NCI-H2171 (cell line): ENCODE measurements at regions not wholly inside any gene's neighbourhood (a gene's known extent, or its start where the extent isn't known, plus 50 kb on each side); places are given as distances from the start of the nearest gene placed in this dataset.
"Not testable (repeated sequence)": the region's sequence is repeated elsewhere in the genome, so short reads cannot be mapped to it uniquely, and the experiment has no call there.

Experiments used
- DNase-seq: peaks from one replicate; lab custom pipeline; 2025; lab: John Stamatoyannopoulos, UW

DNA sequence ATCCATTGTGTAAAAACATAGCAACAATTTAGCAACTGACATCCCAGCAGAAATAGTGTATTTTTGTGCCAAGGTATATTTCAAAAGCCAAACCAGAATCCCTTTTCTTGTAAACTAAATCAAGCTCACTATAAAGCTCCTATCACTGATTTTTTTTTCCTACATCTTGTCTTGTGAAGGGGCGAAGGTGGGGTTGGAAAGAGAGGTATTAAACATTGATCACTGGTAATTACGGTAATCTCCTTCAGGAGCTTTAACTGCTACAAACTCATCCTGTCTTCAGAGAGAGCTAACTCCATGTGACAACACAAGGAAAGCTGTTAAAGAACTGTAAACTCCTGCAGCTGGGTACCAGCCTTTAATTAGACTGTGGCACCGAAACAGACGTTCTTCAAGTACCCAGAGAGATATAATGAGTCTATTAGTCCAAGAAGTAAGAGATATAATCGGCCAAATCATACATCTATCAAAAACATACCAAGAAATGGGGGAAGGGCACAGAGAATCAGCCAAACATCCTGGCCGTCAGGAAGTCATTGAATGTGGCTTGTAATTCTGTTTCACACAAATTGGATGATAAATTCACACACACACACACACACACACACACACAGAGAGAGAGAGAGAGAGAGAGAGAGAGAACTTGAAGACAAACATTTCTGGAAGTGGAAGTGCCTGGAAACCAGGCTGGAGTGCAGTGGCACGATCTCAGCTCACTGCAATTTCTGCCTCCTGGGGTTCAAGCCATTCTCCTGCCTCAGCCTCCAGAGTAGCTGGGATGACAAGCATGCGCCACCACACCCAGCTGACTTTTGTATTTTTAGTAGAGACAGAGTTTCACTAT, 111.9 kb upstream of the PPARGC1A start:
- DNase-seq, result no peak

- no peak for DNase-seq
These were observed 110.6 kb upstream of the PPARGC1A start for GRCh38 chr4:24000470-24000831.

DNA sequence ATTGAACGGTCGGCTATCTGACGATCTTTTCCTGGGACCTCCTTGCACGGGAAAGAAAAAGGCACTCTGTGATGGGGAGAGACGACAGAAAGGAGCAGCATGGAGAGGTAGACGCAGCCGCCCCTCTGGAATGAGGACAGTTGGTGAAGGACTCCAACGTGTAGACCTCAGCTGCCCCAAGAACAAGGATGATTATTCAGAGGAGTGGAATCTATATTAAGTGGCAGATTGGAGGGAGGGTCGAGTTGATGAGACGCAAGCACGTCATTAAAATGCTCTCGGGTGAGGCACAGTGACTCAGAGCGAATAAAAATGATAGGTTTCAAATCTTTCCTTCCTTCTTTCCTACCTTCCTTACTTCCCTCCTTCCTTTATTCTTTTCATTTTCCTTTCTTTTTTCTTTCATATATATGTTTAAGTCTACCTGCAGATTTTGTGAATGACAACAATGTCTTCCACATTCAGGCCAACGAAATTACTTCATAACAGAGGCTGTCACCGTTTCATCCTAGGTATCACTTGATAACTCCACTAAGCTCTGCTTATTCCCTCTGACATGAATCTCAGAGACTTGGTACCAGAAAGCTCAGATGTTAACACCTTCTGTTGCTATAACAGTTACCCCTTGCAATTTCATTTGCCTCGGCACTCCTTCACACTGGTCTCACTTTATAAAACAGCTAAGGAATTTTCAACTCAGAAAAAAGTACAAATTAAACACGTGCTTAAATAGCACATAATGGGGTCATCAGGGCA, 110.0 kb upstream of the PPARGC1A start:
- DNase-seq, result no peak

DNA sequence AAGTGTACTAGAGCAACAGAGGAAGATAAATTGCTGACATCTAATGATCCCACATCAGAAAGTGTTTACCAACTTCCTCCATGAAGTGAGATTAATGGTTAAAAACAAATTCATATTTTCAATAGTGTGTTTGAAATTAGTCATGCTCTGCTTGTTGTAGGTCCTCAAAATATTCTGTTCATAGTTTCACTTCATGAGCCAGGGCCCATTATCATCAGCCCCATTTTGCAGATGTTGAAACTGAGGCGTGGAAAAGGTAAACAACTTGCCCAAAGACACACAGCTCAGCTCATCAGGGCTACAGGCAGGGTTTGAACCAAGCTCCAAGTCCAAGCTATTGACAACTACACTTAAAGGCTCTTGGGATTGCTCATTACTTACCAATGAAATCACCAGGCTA, 103.5 kb upstream of the PPARGC1A start:
- no peak for DNase-seq

DNA sequence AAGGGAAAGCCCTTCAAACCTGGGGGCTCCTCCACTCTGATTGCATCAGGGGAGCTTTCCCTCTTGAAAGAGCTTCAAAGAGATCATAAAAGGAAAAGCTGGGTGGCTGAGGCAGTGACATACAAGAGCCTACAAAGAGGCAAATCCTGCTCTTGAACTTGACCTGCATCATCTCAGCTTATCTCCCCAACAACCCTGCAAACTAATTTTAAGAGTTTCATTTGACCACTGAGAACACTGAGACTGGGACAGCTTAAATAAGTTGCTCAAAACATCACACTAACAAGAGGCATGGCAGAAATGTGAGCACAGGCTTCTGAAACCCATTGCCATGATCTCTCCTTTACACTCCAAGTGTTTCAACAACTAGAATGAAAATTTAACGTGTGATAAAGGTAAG, 101.6 kb upstream of the PPARGC1A start:
- no peak for DNase-seq

DNA sequence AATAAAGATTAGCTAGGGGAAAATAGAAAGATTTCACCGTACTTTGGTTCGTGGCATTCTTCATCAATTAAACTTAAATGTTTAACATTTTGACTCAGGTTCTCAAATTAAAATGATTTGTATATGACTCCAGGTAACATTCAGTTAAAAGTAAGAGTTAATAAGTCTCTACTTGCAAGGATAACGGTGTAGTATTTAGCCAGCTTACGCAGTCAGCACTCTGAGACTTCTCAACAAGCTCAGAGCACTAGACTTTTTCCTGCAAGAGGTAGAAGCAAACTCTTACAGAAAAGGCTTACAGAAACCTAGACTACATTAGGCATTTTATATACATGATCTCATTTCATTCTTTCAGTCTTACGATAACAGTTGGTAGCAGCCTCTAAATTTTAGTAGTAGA, 96.4 kb upstream of the PPARGC1A start:
- DNase-seq, result no peak

DNA sequence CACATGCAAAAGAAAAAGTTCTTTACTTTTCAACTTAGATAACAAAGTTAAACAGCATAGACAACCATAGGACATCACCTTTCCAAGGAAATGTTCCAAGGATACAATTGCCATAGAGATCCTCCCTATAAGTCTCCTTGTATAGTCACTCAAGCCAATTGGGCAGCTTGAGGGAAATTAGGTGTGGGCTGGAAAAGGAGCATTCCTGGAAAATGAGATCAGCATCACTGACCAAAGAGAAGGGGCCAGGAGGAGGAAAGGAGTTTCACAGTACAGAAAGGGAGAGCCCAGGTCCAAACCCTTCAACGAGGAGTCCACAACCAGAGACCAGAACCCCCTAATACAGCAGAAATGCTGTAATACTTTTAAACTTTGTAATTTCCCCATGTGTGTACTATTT, 91.5 kb upstream of the PPARGC1A start:
- no peak for DNase-seq

DNA sequence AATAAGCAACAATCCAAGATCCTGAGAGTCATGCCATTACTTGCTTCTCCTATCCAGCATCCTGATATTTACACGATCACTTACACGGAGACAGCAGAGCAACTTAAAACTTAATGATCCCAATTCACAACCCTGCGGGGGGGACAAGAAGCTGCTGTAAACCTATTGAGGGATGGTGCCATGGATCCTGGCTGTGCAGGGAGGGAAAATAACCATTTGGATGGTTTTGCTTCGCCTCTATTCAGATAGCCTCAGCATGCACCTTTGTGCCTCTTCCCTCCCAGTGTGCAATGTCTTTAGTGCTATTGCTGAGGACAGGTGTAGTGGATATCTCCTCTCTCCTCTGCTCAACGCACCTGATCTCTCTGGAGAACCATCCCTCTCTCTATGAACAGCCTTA, 89.7 kb upstream of the PPARGC1A start:
- no peak for DNase-seq

DNA sequence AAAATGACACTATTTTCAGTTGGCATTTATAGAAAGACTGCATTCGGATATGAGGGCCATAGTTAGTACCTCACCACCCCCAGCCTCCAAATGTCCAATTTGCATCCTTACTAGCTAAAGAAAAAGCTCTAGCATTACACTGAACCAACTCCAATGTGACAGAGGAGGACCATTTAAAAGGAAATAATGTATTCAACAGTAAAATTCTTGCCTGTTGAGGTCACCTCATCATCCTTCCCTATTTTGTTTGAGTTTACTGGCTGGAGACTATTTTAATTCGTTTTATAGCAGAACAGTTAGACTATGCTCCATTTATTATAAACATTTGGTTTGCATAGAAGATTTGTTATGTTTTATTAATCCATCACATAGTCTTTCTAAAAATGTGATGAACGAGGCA, 88.2 kb upstream of the PPARGC1A start:
- DNase-seq, result no peak

DNA sequence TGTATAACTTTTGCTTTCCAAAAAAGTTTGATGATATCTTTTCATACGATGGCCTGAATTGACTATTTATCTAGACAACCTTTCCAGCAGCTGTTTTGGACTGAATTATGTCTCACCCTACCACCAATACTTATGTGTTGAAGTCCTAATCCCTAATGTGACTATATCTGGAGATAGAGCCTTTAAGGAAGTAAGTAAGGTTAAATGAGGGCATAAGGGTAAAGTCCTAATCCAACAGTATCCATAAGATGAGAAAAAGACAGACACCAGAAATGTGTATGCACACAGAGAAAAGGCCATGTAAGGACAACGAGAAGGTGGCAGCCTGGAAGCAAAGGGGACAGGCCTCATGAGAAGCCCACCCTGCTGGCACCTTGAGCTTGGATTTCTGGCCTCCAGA, 86.6 kb upstream of the PPARGC1A start:
- no peak for DNase-seq

DNA sequence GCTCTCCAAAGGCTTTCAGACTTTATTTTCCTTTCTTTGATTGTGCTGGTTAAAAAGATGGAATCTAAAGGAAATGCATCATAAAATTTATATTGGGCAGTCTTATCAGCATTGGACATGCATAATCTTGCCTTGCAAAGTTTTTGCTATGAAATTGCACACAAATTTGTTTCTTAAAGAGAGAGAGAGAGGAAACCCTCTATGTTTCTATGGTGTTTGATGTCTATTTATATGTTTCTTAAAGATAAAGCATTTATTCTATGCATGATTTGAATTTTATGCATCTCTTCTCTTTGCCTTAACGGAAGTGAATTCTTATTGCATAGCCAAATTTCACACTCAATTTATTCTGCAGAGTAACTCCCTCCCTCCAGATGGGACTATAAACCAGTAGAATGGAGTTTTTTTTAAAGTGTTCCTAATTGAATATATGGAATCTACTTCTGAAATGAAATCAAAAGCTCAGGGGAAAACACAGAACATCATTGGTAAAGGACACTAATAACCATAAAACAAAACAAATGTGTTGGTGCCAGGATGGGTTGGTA, 83.5 kb upstream of the PPARGC1A start:
- no peak for DNase-seq

GRCh38 chr4:23972805-23973204, 83.0 kb upstream of the PPARGC1A start:
- DNase-seq, result no peak

DNA sequence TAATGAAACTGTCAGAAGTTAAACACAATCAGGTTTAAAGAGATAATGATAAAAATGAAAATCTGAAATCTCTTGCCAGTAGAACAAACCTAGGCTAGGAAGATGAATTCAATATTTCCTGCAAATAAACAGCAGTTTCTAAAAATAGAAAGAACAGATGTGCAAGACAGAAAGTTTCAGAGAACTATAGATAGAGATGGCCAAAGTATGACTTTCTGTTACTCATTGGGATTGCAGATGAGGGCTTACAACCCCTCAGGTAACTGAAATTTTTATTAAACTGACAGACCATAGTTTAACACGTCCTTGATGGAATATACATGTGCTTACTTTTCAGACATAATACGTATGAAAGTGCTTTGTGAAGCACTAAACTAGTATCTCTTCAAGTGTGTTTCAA, 82.3 kb upstream of the PPARGC1A start:
- DNase-seq, result no peak

DNA sequence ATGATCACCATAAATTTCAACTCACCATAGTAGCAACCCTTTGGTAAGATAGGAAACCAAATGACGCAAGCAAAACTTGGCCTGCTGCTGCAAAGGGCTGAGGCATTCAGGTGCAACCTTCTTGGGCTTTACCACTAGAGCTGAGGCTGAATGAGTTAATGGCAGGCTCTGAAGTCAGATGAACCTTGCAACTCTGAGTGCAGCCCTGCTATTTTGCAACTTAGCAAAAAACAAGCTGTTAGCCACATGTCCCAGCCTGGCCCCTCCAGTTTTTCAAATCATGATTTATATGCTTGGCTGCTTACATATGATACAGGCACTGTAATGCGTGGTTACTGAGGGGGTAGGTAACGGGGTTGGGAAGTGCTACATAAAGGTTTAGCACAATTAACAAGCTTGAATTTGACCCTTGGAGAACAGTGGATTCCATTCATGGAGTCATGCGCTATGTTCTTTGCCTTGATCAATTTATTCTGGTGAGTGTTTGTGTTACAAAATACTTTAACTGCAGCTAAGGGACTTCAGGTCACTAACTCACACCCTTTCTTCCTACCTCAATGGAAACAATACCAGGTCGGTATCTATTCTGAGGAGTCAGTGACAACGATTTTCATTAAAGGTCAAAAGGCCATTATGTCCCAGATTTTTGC, 80.5 kb upstream of the PPARGC1A start:
- DNase-seq, result no peak

DNA sequence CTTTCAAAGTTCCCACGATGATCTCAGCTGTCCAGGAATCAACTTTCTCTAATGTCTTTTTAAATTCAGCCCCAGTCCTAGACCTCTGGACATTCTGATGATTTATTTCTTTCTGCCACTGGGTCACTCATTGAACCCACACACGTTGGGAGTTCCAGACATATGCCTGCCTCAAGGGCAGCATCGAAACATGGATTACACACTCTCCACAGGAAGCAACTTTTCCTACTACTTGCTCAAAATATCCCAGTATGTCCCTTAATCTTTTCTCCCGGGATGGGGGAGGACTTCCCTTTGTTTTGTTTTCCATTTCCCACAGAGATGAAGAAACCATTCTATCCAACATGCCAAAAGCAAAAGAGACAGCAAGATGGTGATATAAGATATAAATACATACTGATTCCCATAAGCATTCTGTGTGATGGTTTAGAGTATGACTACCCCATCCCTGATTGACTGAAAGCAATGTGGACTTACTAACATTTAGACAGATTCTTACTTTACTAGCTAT, 79.8 kb upstream of the PPARGC1A start:
- DNase-seq, result no peak

DNA sequence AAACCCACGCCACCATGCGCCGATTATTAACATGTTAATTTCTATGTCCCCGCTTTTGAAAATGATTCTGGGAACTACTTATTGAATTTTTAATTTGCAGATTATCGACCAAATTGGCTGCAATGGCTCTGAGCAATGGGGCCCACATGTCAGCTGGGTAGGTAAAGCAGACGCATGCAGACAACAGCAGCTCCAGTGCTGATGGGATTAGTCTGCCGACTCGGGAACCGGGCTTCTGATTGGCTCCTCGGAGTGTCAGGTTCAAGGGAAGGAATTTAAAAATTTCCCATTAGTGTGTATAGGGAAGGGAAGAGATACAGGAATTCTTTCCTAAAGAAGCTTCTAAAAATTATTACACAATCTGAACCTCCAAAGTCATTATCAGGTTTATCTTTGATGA, 77.4 kb upstream of the PPARGC1A start:
- DNase-seq, result no peak

- DNase-seq, result no peak
These were observed 76.9 kb upstream of the PPARGC1A start for GRCh38 chr4:23966725-23967124.

GRCh38 chr4:23962462-23962861, 72.6 kb upstream of the PPARGC1A start:
- no peak for DNase-seq

DNA sequence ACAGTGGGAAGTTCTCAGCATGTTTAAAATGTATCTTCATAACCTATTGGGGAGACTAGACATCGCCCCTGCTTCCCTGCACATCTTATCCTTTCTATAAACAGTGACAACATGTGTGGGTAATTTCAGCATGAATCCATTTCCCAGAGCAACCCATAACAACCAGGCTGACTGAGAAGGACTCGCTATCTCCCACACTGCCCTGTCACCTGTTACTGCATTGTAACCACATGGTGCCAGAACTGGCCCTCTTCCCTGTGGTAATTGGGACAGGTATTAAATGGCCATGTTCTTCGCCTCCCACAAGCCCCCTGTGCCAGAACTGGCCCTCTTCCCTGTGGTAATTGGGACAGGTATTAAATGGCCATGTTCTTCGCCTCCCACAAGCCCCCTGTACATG, 71.5 kb upstream of the PPARGC1A start:
- not testable (repeated sequence) for DNase-seq

DNA sequence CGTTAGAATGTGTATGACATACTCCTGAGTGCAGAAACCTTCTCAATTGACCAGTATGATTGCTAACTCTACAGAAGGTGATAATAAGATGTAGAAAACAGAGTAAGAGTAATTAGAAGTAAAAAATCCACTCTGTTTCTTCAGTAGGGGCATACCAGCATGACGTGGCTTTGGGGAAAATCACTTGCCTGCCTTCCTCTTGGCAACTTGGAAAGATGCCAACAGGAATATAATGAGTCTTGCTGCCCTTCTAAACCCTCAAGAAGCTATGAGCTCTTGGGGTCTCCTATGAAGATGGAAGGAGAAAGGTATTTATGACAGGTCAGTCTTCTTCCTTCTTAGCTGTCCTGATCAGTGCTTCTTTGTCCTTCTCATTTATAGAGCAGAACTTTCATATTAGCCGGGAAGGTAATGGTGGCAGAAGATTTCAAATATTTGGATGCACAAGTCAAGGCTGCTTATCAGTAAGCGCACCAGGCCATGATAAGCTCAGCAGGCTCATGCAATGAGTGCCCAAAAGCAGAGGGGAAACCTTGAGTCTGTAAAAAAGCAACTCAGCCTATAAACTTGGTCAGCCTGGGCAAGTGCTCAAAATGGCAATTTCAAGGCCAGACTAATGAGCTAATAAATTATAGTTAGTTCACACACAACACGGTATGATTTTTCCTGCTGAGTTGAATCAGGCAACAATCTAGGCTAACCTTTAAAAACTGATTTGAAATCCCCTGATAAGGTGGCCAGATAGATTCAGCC, 69.7 kb upstream of the PPARGC1A start:
- no peak for DNase-seq

- no peak for DNase-seq
These were observed 68.9 kb upstream of the PPARGC1A start for GRCh38 chr4:23958749-23959148.

DNA sequence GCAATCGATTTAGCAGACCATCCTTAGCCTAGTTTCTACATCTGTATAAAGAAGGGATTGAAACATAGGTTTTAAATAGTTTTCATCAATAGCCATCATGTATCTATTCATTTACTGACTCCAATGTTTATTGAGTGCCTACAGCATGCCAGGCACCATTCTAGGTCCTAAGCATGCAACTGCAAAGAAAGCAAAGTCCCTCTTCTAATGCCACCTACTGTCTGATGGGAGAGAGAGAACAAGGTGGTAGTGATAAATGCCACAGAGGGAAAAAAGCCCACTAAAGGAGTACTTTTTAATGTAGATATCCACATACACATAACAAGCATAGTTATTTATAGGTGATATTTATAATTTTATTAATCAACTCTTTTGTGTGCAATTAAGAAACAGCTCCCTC, 67.6 kb upstream of the PPARGC1A start:
- no peak for DNase-seq
